H1 (cell line): ENCODE measurements at regions not wholly inside any gene's neighbourhood (a gene's known extent, or its start where the extent isn't known, plus 50 kb on each side); places are given as distances from the start of the nearest gene placed in this dataset.

ENCODE experiments used
- CTCF ChIA-PET: fragments of 300-600 bp; sonication (Branson Sonifier 250); formaldehyde crosslinking; loops from one replicate; lab custom pipeline; 2021; ENCODE audit not compliant: partially characterized antibody; lab: Charles Lee
- POLR2A ChIA-PET: fragments of 300-600 bp; sonication (Branson Sonifier 250); formaldehyde crosslinking; loops from one replicate; lab custom pipeline; 2021; ENCODE audit warnings: inconsistent platforms; ENCODE audit not compliant: partially characterized antibody; lab: Charles Lee
- DNase-seq, 2 experiments: peaks; one replicate each; pipeline versions ENCODE4 v3.0.0 to v3.0.0-alpha.2; 2010 to 2022; ENCODE audit warnings: low spot score in 2 of 2, low read depth in 1 of 2, mixed read lengths in 1 of 2
- FAIRE-seq: peaks from 2 replicates; lab custom pipeline; 2011; peaks lifted over from hg19 to GRCh38; lab: Jason Lieb, UNC
- H2AFZ ChIP-seq: 2 replicates; pipeline ENCODE4 v1.8.1; 2012; ENCODE audit warnings: low read length, inconsistent platforms
- H2AK5ac ChIP-seq: 2 replicates; pipeline ENCODE4 v1.6.1; 2013; ENCODE audit warnings: low read depth, low read length
- H2BK120ac ChIP-seq: replicated peaks from 2 replicates; pipeline ENCODE3; 2013; ENCODE audit warnings: low read depth, low read length, inconsistent platforms
- H2BK12ac ChIP-seq: 2 replicates; pipeline ENCODE4 v1.6.1; 2013; ENCODE audit warnings: low read depth, low read length
- H2BK15ac ChIP-seq: 2 replicates; pipeline ENCODE4 v1.6.1; 2013; ENCODE audit warnings: low read length
- H2BK20ac ChIP-seq: 2 replicates; pipeline ENCODE4 v1.6.1; 2013; ENCODE audit warnings: low read length
- H2BK5ac ChIP-seq: 2 replicates; pipeline ENCODE4 v1.6.1; 2013; ENCODE audit warnings: low read depth, low read length
- H3K14ac ChIP-seq: 2 replicates; pipeline ENCODE4 v1.6.1; 2013; ENCODE audit warnings: inconsistent platforms; ENCODE audit not compliant: insufficient read length
- H3K18ac ChIP-seq: 2 replicates; pipeline ENCODE4 v1.6.1; 2013; ENCODE audit warnings: low read length; ENCODE audit errors: extremely low read depth
- H3K23ac ChIP-seq: 2 replicates; pipeline ENCODE4 v1.6.1; 2013; ENCODE audit warnings: inconsistent platforms; ENCODE audit not compliant: insufficient read length
- H3K23me2 ChIP-seq: 2 replicates; pipeline ENCODE4 v1.6.1; 2013; ENCODE audit warnings: low read depth, low read length
- H3K27ac ChIP-seq: 2 replicates; pipeline ENCODE4 v1.6.1; 2011; ENCODE audit warnings: low read depth, low read length, inconsistent platforms
- H3K27me3 ChIP-seq, 4 experiments: replicated peaks in 1 of 4; 1 replicate in 1 of 4; 2 replicates in 3 of 4; pipeline versions ENCODE4 v1.6.1 to v1.8.1; 2011 to 2013; ENCODE audit warnings: low read length in 3 of 4, mild to moderate bottlenecking in 3 of 4, inconsistent platforms in 2 of 4, mixed read lengths in 2 of 4, moderate library complexity in 1 of 4; ENCODE audit not compliant: control insufficient read depth in 3 of 4, insufficient read depth in 3 of 4; ENCODE audit errors: extremely low read depth in 1 of 4
- H3K36me3 ChIP-seq, 4 experiments: 2 replicates each; pipeline versions ENCODE4 v1.6.1 to v1.8.1; 2011 to 2013; ENCODE audit warnings: mild to moderate bottlenecking in 4 of 4, low read length in 3 of 4, moderate library complexity in 2 of 4, control low read depth in 1 of 4, inconsistent platforms in 1 of 4; ENCODE audit not compliant: insufficient read depth in 4 of 4, control insufficient read depth in 2 of 4
- H3K4ac ChIP-seq: replicated peaks from 2 replicates; pipeline ENCODE3; 2013; ENCODE audit warnings: low read length, low read depth, mixed read lengths, inconsistent platforms; ENCODE audit not compliant: insufficient read length
- H3K4me1 ChIP-seq, 4 experiments: replicated peaks in 1 of 4; 1 replicate in 1 of 4; 2 replicates in 3 of 4; pipeline versions ENCODE4 v1.6.1 to v1.8.1; 2011 to 2013; ENCODE audit warnings: low read length in 3 of 4, inconsistent platforms in 2 of 4, mixed read lengths in 1 of 4; ENCODE audit not compliant: insufficient read depth in 4 of 4, control insufficient read depth in 3 of 4
- H3K4me2 ChIP-seq, 2 experiments: 2 replicates each; pipeline versions ENCODE4 v1.6.1 to v1.8.1; 2011 to 2013; ENCODE audit warnings: low read depth in 2 of 2, low read length in 2 of 2, control low read depth in 1 of 2, inconsistent platforms in 1 of 2, mild to moderate bottlenecking in 1 of 2; ENCODE audit not compliant: insufficient read depth in 1 of 2
- H3K4me3 ChIP-seq, 4 experiments: fragments of 200-600, 300-600 bp in 1 of 4; sonication (generic), shearing (Covaris generic), sonication (Bioruptor Twin) in 1 of 4; 2 replicates each; pipeline versions ENCODE4 v1.5.1 to v1.8.1; 2011 to 2016; ENCODE audit warnings: low read length in 4 of 4, low read depth in 3 of 4, control low read depth in 2 of 4, inconsistent platforms in 2 of 4, mild to moderate bottlenecking in 2 of 4, mixed read lengths in 1 of 4, moderate library complexity in 1 of 4; ENCODE audit not compliant: insufficient read depth in 2 of 4; ENCODE audit errors: extremely low read depth in 1 of 4
- H3K56ac ChIP-seq: replicated peaks from 2 replicates; pipeline ENCODE3; 2013; ENCODE audit warnings: low read depth, mild to moderate bottlenecking, mixed read lengths, low read length, inconsistent platforms; ENCODE audit not compliant: insufficient read length
- H3K79me1 ChIP-seq: 2 replicates; pipeline ENCODE4 v1.6.1; 2013; ENCODE audit warnings: low read depth, low read length, control low read depth
- H3K79me2 ChIP-seq, 2 experiments: 2 replicates each; pipeline versions ENCODE4 v1.6.1 to v1.8.1; 2012 to 2013; ENCODE audit warnings: low read length in 2 of 2, mild to moderate bottlenecking in 2 of 2, inconsistent platforms in 1 of 2; ENCODE audit not compliant: insufficient read depth in 2 of 2, control insufficient read depth in 1 of 2
- H3K9ac ChIP-seq, 4 experiments: replicated peaks in 1 of 4; 1 replicate in 1 of 4; 2 replicates in 3 of 4; pipeline versions ENCODE4 v1.6.1 to v1.8.1; 2011 to 2013; ENCODE audit warnings: low read depth in 3 of 4, low read length in 3 of 4, control low read depth in 2 of 4, mild to moderate bottlenecking in 2 of 4, moderate library complexity in 2 of 4, inconsistent platforms in 1 of 4; ENCODE audit errors: extremely low read depth in 1 of 4
- H3K9me3 ChIP-seq, 2 experiments: 2 replicates each; pipeline versions ENCODE4 v1.6.1 to v1.8.1; 2012 to 2013; ENCODE audit warnings: mild to moderate bottlenecking in 2 of 2, moderate library complexity in 2 of 2, control low read depth in 1 of 2, inconsistent platforms in 1 of 2, low read depth in 1 of 2, low read length in 1 of 2, mixed read lengths in 1 of 2; ENCODE audit not compliant: insufficient read depth in 2 of 2
- H4K20me1 ChIP-seq, 2 experiments: replicated peaks in 1 of 2; 2 replicates each; pipeline versions ENCODE3 to v1.8.1; 2011 to 2013; ENCODE audit warnings: inconsistent platforms in 2 of 2, low read length in 2 of 2, mild to moderate bottlenecking in 1 of 2; ENCODE audit not compliant: insufficient read depth in 2 of 2, control insufficient read depth in 1 of 2
- H4K5ac ChIP-seq: 2 replicates; pipeline ENCODE4 v1.6.1; 2013; ENCODE audit warnings: low read length, low read depth, mixed read lengths, inconsistent platforms; ENCODE audit not compliant: insufficient read length
- H4K8ac ChIP-seq: 2 replicates; pipeline ENCODE4 v1.8.0; 2013; ENCODE audit warnings: mild to moderate bottlenecking, moderate library complexity, low read length, inconsistent platforms; ENCODE audit not compliant: insufficient read depth; ENCODE audit errors: extremely low read depth
- H4K91ac ChIP-seq: replicated peaks from 2 replicates; pipeline ENCODE3; 2013; ENCODE audit warnings: low read length, mixed read lengths, inconsistent platforms; ENCODE audit not compliant: insufficient read length
- CTCF ChIP-seq, 3 experiments: IDR thresholded peaks; 1 replicate in 2 of 3; 2 replicates in 1 of 3; pipeline versions ENCODE4 v1.5.1 to v1.6.1; 2011; ENCODE audit warnings: low read length in 3 of 3, mild to moderate bottlenecking in 3 of 3, inconsistent platforms in 2 of 3, low read depth in 1 of 3, moderate library complexity in 1 of 3; ENCODE audit not compliant: insufficient read depth in 1 of 3; ENCODE audit errors: control extremely low read depth in 1 of 3
- EGR1 ChIP-seq: IDR thresholded peaks from 2 replicates; pipeline ENCODE4 v1.6.1; 2011; ENCODE audit warnings: low read depth, low read length, borderline replicate concordance
- MAX ChIP-seq: IDR thresholded peaks from 2 replicates; pipeline ENCODE4 v1.6.1; 2012; ENCODE audit warnings: inconsistent platforms
- RBBP5 ChIP-seq: IDR thresholded peaks from 2 replicates; pipeline ENCODE4 v1.7.1; 2012; ENCODE audit warnings: low read depth, mild to moderate bottlenecking, inconsistent platforms, low read length, moderate library complexity, borderline replicate concordance
- RFX5 ChIP-seq: IDR thresholded peaks from 2 replicates; pipeline ENCODE4 v1.6.1; 2011; ENCODE audit warnings: low read depth, low read length, improper control_type of control experiment, borderline replicate concordance
- RNF2 ChIP-seq: fragments of 200-900, 300-1000 bp; sonication (generic); IDR thresholded peaks from 2 replicates; pipeline ENCODE4 v1.7.1; 2016; ENCODE audit warnings: borderline replicate concordance, low read depth, mild to moderate bottlenecking, antibody characterized with exemption, low read length; ENCODE audit not compliant: poor library complexity, severe bottlenecking; ENCODE audit errors: missing control alignments
- SIRT6 ChIP-seq: IDR thresholded peaks from one replicate; pipeline ENCODE4 v1.7.1; 2012; ENCODE audit warnings: low read length, inconsistent platforms
- SUZ12 ChIP-seq: fragments of 200-600 bp; sonication (generic); IDR thresholded peaks from 2 replicates; pipeline ENCODE4 v1.6.1; 2012; ENCODE audit warnings: mild to moderate bottlenecking, inconsistent platforms, low read length, moderate library complexity, mixed read lengths
- TCF12 ChIP-seq: IDR thresholded peaks from 2 replicates; pipeline ENCODE4 v1.6.1; 2011; ENCODE audit warnings: low read depth, mild to moderate bottlenecking, low read length
- TEAD4 ChIP-seq: IDR thresholded peaks from 2 replicates; pipeline ENCODE4 v1.6.1; 2012; ENCODE audit warnings: low read depth, low read length, inconsistent platforms, mixed read lengths
- WGBS, 2 experiments: shearing (Covaris generic) in 1 of 2; methylation state at CpG; one replicate each; pipeline versions ENCODE4 v1.1.6 to v1.1.7; 2013 to 2015; ENCODE audit warnings: low lambda C conversion rate in 2 of 2, mixed read lengths in 2 of 2, inconsistent platforms in 1 of 2, low coverage in 1 of 2, missing lambda C conversion rate in 1 of 2; ENCODE audit not compliant: insufficient replicate concordance in 2 of 2, insufficient coverage in 1 of 2, insufficient read length in 1 of 2; ENCODE audit errors: extremely low coverage in 1 of 2, missing lambda C conversion rate in 1 of 2; 5-methylcytosine and 5-hydroxymethylcytosine counted together

DNA sequence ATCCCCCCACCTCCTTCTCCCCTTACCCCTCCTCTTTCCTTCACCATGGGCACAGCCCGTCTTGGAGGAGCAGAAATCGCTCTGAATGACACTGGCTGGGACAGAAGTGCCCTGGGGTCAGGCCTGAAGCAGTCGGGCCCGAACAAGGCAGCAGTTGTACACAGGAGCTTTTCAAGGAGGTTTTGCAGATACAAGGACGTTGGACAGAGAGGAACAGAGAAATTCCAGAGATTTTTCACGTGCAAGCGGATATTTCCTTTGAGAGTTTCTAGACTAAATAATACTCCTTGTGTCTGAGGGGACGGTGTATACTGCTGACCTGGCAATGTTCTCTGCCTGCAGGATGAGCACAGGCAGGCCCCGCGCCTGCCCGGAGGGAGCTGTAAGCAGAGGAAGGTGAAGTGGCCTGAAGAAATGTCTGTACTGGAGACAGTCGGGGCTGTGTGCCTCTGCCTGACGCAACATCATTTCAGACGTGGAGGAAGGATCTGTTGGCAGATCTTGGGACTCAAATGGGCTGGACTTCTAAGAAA lies 95.3 kb upstream of the SLC25A33 start:
- no peaks in the 10 kb centered on the region; a peak in 2 of 7 replicates for H3K4me1 ChIP-seq
- no peak overlapping the region for H3K14ac ChIP-seq
- CTCF ChIA-PET: interaction anchor here (3.9 kb wide), 1 partner anchor 12 kb away, joined by 22 read pairs; no protein-coding TSS in a partner anchor
- H3K9me3 ChIP-seq: no peaks in the 10 kb centered on the region
- POLR2A ChIA-PET: interaction anchor here (0.6 kb wide), 1 partner anchor 1167 kb away, joined by 3 read pairs; no protein-coding TSS in a partner anchor
- no peak overlapping the region for H2BK20ac ChIP-seq
- no peak overlapping the region for H2BK5ac ChIP-seq
- H3K79me1 ChIP-seq: no peaks in the 10 kb centered on the region
- H3K23me2 ChIP-seq: no peaks in the 10 kb centered on the region
- H4K8ac ChIP-seq: peak overlapping the region; percentile 74; the same call in 1 of the 2 replicates
- no peak overlapping the region for H3K27ac ChIP-seq
- no peak overlapping the region for H3K23ac ChIP-seq
- no peak overlapping the region for H3K4me3 ChIP-seq
- FAIRE-seq (no peak), DNase-seq (no peak)
- H3K79me2 ChIP-seq: no peaks in the 10 kb centered on the region
- 0 out of 2 replicates have a peak overlapping the region, but pooled peaks have one; percentile 9 for H2BK15ac ChIP-seq
- H3K4me2 ChIP-seq: no peak overlapping the region
- no peak overlapping the region for H2BK12ac ChIP-seq
- H2BK120ac ChIP-seq: no peak overlapping the region
- H2AK5ac ChIP-seq: no peak overlapping the region
- 84% methylated on average over 14 of the region's 14 CpGs; no CpG with 5 or more reads in 1 of the 2 experiments for WGBS, 2 experiments
- H4K91ac ChIP-seq: no peak overlapping the region
- no peaks in the 10 kb centered on the region for H3K27me3 ChIP-seq
- H3K56ac ChIP-seq: no peak overlapping the region
- no peaks in the 10 kb centered on the region for H3K36me3 ChIP-seq
- no peak overlapping the region for H3K4ac ChIP-seq
- H3K18ac ChIP-seq: no peak overlapping the region
- H3K9ac ChIP-seq: no peak overlapping the region
- H4K20me1 ChIP-seq: no peaks in the 10 kb centered on the region
- H2AFZ ChIP-seq: no peak overlapping the region
- no peak overlapping the region for H4K5ac ChIP-seq
- TF ChIP-seq MAX (no peak), SIRT6 (no peak), RNF2 (no peak), RFX5 (no peak), EGR1 (no peak), TEAD4 (no peak), CTCF (IDR thresholded peaks at IDR 0.05; ENCODE audit: control extremely low read depth in 1 of 3, insufficient read depth in 1 of 3, low read depth in 1 of 3, low read length in 3 of 3) (no peak), SUZ12 (no peak), TCF12 (no peak), RBBP5 (no peak)
